BLaER1 (cell line): ENCODE measurements at regions not wholly inside any gene's neighbourhood (a gene's known extent, or its start where the extent isn't known, plus 50 kb on each side); places are given as distances from the start of the nearest gene placed in this dataset.

ENCODE experiments used
- H3K27ac ChIP-seq: shearing (Covaris generic); formaldehyde crosslinking; 2 replicates; pipeline ENCODE4 v1.8.1; 2022
- H3K27me3 ChIP-seq: shearing (Covaris generic); formaldehyde crosslinking; 2 replicates; pipeline ENCODE4 v1.8.1; 2022
- H3K36me3 ChIP-seq: shearing (Covaris generic); formaldehyde crosslinking; 2 replicates; pipeline ENCODE4 v1.8.1; 2022
- H3K4me1 ChIP-seq: shearing (Covaris generic); formaldehyde crosslinking; 2 replicates; pipeline ENCODE4 v1.8.1; 2022
- H3K4me2 ChIP-seq: shearing (Covaris generic); formaldehyde crosslinking; 2 replicates; pipeline ENCODE4 v1.8.1; 2022
- H3K4me3 ChIP-seq: shearing (Covaris generic); formaldehyde crosslinking; 2 replicates; pipeline ENCODE4 v1.8.1; 2022
- H3K9ac ChIP-seq: shearing (Covaris generic); formaldehyde crosslinking; 2 replicates; pipeline ENCODE4 v1.8.1; 2022
- H3K9me3 ChIP-seq: shearing (Covaris generic); formaldehyde crosslinking; 2 replicates; pipeline ENCODE4 v1.8.1; 2022
- H4K20me1 ChIP-seq: shearing (Covaris generic); formaldehyde crosslinking; 2 replicates; pipeline ENCODE4 v1.8.1; 2022
- Cebpa-rat ChIP-seq: shearing (Covaris generic); IDR thresholded peaks from 2 replicates; pipeline ENCODE4 v1.8.1; 2022

DNA sequence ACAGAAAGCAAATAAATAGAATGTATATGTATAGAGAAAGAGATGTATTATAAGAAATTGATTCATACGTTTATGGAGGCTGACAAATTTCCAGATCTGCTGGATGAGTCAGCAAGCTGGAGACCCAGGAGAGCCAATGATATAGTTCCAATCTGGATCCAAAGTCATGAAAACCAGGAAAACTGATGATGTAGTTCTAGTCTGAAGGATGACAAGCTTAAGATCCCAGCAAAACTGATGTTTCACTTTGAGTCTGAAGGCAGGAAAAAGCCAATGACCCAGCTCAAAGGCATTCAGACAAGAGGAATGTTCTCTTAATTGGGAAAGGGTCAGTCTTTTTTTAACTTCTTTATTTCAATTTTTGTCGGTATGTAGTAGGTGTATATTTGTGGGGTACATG lies 102.6 kb downstream of the LHFPL1 start:
- TF ChIP-seq Cebpa-rat, result no peak
- Histone ChIP-seq H3K36me3 (no peaks in the 10 kb centered on the region), H3K9me3 (no peaks in the 10 kb centered on the region), H3K4me2 (no peak overlapping the region), H3K4me1 (no peaks in the 10 kb centered on the region), H3K9ac (no peak overlapping the region), H3K27ac (no peak overlapping the region), H3K4me3 (no peak overlapping the region), H4K20me1 (no peaks in the 10 kb centered on the region), H3K27me3 (peaks cover 54% of the 10 kb centered on the region)

DNA sequence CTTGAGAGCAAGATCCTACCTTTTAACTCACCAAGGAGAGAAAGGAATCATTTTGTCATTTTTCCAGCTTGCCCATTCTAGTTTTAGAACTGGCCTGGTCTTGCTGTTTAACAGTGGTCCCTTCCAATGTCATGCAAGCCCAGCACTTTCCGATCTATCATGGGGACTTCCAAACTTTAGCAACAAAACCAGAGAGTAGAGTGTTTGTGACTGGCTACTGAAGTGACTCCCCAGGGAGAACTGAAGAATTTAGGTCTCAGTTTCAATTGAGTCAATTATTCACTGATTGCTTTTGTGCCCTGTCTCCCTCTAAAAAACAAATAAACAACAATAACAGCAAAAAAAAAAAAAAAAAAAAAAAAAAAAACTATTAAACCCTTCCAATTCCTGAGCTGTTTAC lies 108.3 kb downstream of the LHFPL1 start:
- Histone ChIP-seq H3K9me3 (no peaks in the 10 kb centered on the region), H3K9ac (no peak overlapping the region), H3K36me3 (no peaks in the 10 kb centered on the region), H3K4me2 (no peak overlapping the region), H3K4me3 (no peak overlapping the region), H4K20me1 (no peaks in the 10 kb centered on the region), H3K27ac (no peak overlapping the region), H3K27me3 (peaks cover 73% of the 10 kb centered on the region), H3K4me1 (no peaks in the 10 kb centered on the region)
- TF ChIP-seq Cebpa-rat, result no peak

- H3K36me3 ChIP-seq, result no peaks in the 10 kb centered on the region
Observed at GRCh38 chrX:112555831-112556230, 123.9 kb downstream of the LHFPL1 start.

DNA sequence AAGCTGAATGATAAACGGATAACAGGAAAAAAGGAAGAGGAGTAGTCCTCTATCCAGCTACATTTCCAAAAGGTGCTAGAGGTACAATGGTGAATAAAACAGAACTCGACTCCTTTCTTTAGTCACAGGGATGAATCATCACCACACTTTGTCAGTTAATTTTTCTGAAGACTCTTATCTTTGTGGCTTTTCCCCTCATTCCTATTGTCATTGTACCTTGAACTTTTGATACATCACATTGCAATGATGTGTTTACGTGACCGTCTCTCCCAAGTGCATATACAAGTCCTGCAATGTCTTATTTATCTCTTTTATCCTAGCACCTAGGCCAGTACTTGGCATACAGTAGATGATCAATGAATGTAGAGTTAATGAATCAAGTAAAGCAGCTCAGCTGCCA lies 134.7 kb downstream of the LHFPL1 start:
- Histone ChIP-seq H3K27ac (no peak overlapping the region), H4K20me1 (no peaks in the 10 kb centered on the region), H3K36me3 (no peaks in the 10 kb centered on the region), H3K27me3 (peaks cover 45% of the 10 kb centered on the region), H3K9me3 (no peaks in the 10 kb centered on the region), H3K4me3 (no peak overlapping the region), H3K9ac (no peak overlapping the region), H3K4me1 (no peaks in the 10 kb centered on the region), H3K4me2 (no peak overlapping the region)
- no peak for TF ChIP-seq Cebpa-rat

More at GRCh38 chrX:112555831-112556230, 123.9 kb downstream of the LHFPL1 start:
- no peak for TF ChIP-seq Cebpa-rat
- Histone ChIP-seq H3K4me1 (no peaks in the 10 kb centered on the region), H3K4me3 (no peak overlapping the region), H3K27me3 (peaks cover 45% of the 10 kb centered on the region), H3K4me2 (no peak overlapping the region), H3K9me3 (peaks cover 6% of the 10 kb centered on the region; the same call in 1 of the 2 replicates), H4K20me1 (no peaks in the 10 kb centered on the region), H3K9ac (no peak overlapping the region), H3K27ac (no peak overlapping the region)

DNA sequence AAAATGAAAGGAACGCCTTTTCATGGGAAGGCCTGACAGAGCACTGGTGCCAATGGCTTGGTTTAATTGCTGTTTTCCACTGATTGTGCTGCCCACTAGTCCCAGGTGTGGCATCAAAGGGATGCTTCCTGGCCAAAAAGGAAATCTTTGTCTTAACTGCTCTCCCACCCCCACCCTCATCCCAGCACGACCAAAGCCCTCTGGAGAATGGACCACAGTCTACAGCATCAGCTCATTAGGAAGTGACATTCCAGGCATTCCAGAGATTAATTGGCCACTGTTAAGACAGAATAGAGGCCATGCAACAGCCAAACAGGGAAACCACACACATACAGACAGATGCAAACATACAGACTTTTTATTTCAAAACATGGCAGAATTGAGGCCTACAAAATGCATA lies 143.2 kb downstream of the LHFPL1 start:
- H3K4me1 ChIP-seq, result no peaks in the 10 kb centered on the region
- H3K27me3 ChIP-seq, result peaks cover 58% of the 10 kb centered on the region
- H3K27ac ChIP-seq, result no peak overlapping the region
- no peak overlapping the region for H3K4me3 ChIP-seq
- H3K9ac ChIP-seq, result no peak overlapping the region
- peaks cover 10% of the 10 kb centered on the region for H3K9me3 ChIP-seq
- no peak for TF ChIP-seq Cebpa-rat
- H4K20me1 ChIP-seq, result no peaks in the 10 kb centered on the region
- no peaks in the 10 kb centered on the region for H3K36me3 ChIP-seq
- H3K4me2 ChIP-seq, result no peak overlapping the region

DNA sequence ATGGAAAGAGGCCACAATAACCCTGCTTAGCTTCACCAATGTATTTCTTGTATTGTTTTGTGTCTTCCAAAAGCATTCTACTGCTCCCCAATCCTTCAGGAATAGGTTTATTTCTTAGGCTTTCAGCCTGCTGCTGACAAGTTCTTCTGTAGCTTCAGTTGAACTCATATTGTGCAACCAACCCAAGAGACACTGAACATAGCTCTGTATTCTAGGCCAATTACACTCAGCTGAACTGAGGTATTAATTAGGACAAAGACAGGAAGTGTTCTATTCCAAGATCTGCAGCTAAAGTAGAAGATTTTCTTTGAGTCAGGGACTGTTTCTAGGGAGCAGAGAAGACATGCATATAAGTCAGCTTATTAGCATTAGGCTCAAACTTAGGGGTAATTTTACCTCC lies 151.8 kb downstream of the LHFPL1 start:
- H3K4me3 ChIP-seq, result no peak overlapping the region
- H3K27me3 ChIP-seq, result peaks cover 66% of the 10 kb centered on the region
- no peak overlapping the region for H3K9ac ChIP-seq
- no peak for TF ChIP-seq Cebpa-rat
- H3K36me3 ChIP-seq, result no peaks in the 10 kb centered on the region
- no peak overlapping the region for H3K27ac ChIP-seq
- no peaks in the 10 kb centered on the region for H3K4me1 ChIP-seq
- no peaks in the 10 kb centered on the region for H4K20me1 ChIP-seq
- no peak overlapping the region for H3K4me2 ChIP-seq
- H3K9me3 ChIP-seq, result peaks cover 12% of the 10 kb centered on the region; the same call in 1 of the 2 replicates

DNA sequence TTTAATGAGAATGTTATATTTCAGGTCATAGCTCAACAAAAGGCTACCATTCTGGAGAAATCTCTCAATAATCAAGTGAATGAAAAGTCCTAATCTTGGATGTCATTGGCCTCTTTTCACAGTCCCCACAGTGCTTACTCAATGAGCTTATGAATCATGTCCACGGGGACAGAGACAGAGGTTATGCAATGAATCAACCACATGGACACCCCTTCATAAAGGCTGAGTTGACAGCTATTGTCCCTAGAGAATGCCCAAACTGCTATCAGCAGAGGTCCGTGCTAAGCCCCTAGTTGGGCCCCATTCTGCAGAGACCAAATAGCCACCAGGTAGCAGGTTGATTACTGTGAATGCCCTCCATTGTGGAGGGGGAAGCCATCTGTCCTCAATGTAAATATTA lies 158.1 kb downstream of the LHFPL1 start:
- peaks cover 12% of the 10 kb centered on the region; the same call in 1 of the 2 replicates for H3K9me3 ChIP-seq
- H3K4me3 ChIP-seq, result no peak overlapping the region
- H3K27me3 ChIP-seq, result peaks cover 67% of the 10 kb centered on the region
- no peaks in the 10 kb centered on the region for H4K20me1 ChIP-seq
- no peak overlapping the region for H3K4me2 ChIP-seq
- no peak overlapping the region for H3K9ac ChIP-seq
- H3K36me3 ChIP-seq, result no peaks in the 10 kb centered on the region
- H3K4me1 ChIP-seq, result no peaks in the 10 kb centered on the region
- TF ChIP-seq Cebpa-rat, result no peak
- H3K27ac ChIP-seq, result no peak overlapping the region

GRCh38 chrX:112520124-112520523 lies 159.6 kb downstream of the LHFPL1 start:
- Histone ChIP-seq H3K36me3 (no peaks in the 10 kb centered on the region), H3K27me3 (peaks cover 68% of the 10 kb centered on the region), H3K9me3 (peaks cover 10% of the 10 kb centered on the region), H4K20me1 (no peaks in the 10 kb centered on the region), H3K27ac (no peak overlapping the region), H3K4me1 (no peaks in the 10 kb centered on the region), H3K4me3 (no peak overlapping the region), H3K4me2 (no peak overlapping the region), H3K9ac (no peak overlapping the region)
- no peak for TF ChIP-seq Cebpa-rat

- Histone ChIP-seq H3K27ac (no peak overlapping the region), H3K9ac (no peak overlapping the region), H3K4me1 (no peaks in the 10 kb centered on the region), H3K4me3 (no peak overlapping the region), H3K36me3 (no peaks in the 10 kb centered on the region), H3K9me3 (peaks cover 24% of the 10 kb centered on the region), H4K20me1 (no peaks in the 10 kb centered on the region), H3K4me2 (no peak overlapping the region), H3K27me3 (peaks cover 49% of the 10 kb centered on the region)
- TF ChIP-seq Cebpa-rat, result no peak
Observed at GRCh38 chrX:112513154-112513553, 166.6 kb downstream of the LHFPL1 start.

GRCh38 chrX:112512509-112512908 lies 167.2 kb downstream of the LHFPL1 start:
- Histone ChIP-seq H3K9me3 (peaks cover 24% of the 10 kb centered on the region), H3K27ac (no peak overlapping the region), H3K27me3 (peaks cover 48% of the 10 kb centered on the region), H3K36me3 (no peaks in the 10 kb centered on the region), H3K4me3 (no peak overlapping the region), H3K4me1 (no peaks in the 10 kb centered on the region), H3K4me2 (no peak overlapping the region), H4K20me1 (no peaks in the 10 kb centered on the region), H3K9ac (no peak overlapping the region)
- no peak for TF ChIP-seq Cebpa-rat

- Histone ChIP-seq H3K27me3 (peaks cover 39% of the 10 kb centered on the region), H3K9ac (no peak overlapping the region), H3K4me3 (no peak overlapping the region), H3K27ac (no peak overlapping the region), H3K4me1 (no peaks in the 10 kb centered on the region), H3K9me3 (peaks cover 23% of the 10 kb centered on the region), H3K4me2 (no peak overlapping the region), H4K20me1 (no peaks in the 10 kb centered on the region), H3K36me3 (no peaks in the 10 kb centered on the region)
- no peak for TF ChIP-seq Cebpa-rat
Observed at GRCh38 chrX:112510629-112511028, 169.1 kb downstream of the LHFPL1 start.
